ENCODE measurements at regions not wholly inside any gene's neighbourhood (a gene's known extent, or its start where the extent isn't known, plus 50 kb on each side); places are given as distances from the start of the nearest gene placed in this dataset.

DNA sequence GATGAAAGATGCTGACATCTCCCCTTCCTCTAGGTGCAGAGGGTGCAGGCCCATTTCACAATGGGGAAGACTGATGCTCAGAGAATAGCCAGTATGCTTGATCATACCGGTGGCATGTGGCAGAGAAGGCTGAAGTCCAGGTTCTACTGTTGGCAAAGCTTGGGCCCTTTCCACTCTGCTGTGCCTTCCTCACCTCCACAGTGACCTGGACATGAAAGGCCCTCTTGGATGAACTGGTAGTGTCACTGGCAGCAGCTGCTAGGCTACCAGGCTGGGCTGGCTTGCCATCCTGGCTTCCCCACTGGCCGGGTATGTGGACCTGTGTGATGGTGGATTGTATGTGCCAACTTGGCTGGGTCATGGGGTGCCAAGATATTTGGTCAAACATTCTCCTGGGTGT, 92.0 kb downstream of the GADD45G start:
- TF ChIP-seq YY1 (IDR thresholded peaks at IDR 0.05; ENCODE audit: low read depth) (no peak), SMC3 (IDR thresholded peaks at IDR 0.05; ENCODE audit: low read depth, low read length) (no peak), NRF1 (IDR thresholded peaks at IDR 0.05; ENCODE audit: low read depth, low read length) (no peak), EZH2phosphoT487 (IDR thresholded peaks at IDR 0.05; ENCODE audit: borderline replicate concordance, low read depth) (no peak), POLR2AphosphoS5 (IDR thresholded peaks at IDR 0.05; ENCODE audit: low read depth, low read length) (no peak), EP300 (IDR thresholded peaks at IDR 0.05; ENCODE audit: borderline replicate concordance in 1 of 2, low read depth in 1 of 2, low read length in 1 of 2) (no peak), RFX5 (IDR thresholded peaks at IDR 0.05; ENCODE audit: low read length) (no peak), SIN3A (IDR thresholded peaks at IDR 0.05; ENCODE audit: borderline replicate concordance, low read depth, low read length) (no peak), TCF12 (IDR thresholded peaks at IDR 0.05) (no peak), GABPA (IDR thresholded peaks at IDR 0.05; ENCODE audit: low read depth) (no peak), TEAD4 (IDR thresholded peaks at IDR 0.05; ENCODE audit: borderline replicate concordance, insufficient read depth) (no peak), CHD2 (IDR thresholded peaks at IDR 0.05; ENCODE audit: low read length, partially characterized antibody) (no peak)
- TF ChIP-seq, protein P1, sequence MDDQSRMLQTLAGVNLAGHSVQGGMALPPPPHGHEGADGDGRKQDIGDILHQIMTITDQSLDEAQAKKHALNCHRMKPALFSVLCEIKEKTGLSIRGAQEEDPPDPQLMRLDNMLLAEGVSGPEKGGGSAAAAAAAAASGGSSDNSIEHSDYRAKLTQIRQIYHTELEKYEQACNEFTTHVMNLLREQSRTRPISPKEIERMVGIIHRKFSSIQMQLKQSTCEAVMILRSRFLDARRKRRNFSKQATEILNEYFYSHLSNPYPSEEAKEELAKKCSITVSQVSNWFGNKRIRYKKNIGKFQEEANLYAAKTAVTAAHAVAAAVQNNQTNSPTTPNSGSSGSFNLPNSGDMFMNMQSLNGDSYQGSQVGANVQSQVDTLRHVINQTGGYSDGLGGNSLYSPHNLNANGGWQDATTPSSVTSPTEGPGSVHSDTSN (IDR thresholded peaks at IDR 0.05), result no peak
- TF ChIP-seq, protein P2, sequence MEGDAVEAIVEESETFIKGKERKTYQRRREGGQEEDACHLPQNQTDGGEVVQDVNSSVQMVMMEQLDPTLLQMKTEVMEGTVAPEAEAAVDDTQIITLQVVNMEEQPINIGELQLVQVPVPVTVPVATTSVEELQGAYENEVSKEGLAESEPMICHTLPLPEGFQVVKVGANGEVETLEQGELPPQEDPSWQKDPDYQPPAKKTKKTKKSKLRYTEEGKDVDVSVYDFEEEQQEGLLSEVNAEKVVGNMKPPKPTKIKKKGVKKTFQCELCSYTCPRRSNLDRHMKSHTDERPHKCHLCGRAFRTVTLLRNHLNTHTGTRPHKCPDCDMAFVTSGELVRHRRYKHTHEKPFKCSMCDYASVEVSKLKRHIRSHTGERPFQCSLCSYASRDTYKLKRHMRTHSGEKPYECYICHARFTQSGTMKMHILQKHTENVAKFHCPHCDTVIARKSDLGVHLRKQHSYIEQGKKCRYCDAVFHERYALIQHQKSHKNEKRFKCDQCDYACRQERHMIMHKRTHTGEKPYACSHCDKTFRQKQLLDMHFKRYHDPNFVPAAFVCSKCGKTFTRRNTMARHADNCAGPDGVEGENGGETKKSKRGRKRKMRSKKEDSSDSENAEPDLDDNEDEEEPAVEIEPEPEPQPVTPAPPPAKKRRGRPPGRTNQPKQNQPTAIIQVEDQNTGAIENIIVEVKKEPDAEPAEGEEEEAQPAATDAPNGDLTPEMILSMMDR (IDR thresholded peaks at IDR 0.05), result no peak

All from SK-N-SH (cell line).